GM18502 (cell line): ENCODE measurements at regions not wholly inside any gene's neighbourhood (a gene's known extent, or its start where the extent isn't known, plus 50 kb on each side); places are given as distances from the start of the nearest gene placed in this dataset.
"Not testable (repeated sequence)": the region's sequence is repeated elsewhere in the genome, so short reads cannot be mapped to it uniquely, and the experiment has no call there.

Source experiments
- ATAC-seq: cut with Tn5 transposase; IDR thresholded peaks from one replicate; pipeline ENCODE4 v1.9.1; 2021; ENCODE audit warnings: mild to moderate bottlenecking; ENCODE audit not compliant: unreplicated experiment, poor library complexity

DNA sequence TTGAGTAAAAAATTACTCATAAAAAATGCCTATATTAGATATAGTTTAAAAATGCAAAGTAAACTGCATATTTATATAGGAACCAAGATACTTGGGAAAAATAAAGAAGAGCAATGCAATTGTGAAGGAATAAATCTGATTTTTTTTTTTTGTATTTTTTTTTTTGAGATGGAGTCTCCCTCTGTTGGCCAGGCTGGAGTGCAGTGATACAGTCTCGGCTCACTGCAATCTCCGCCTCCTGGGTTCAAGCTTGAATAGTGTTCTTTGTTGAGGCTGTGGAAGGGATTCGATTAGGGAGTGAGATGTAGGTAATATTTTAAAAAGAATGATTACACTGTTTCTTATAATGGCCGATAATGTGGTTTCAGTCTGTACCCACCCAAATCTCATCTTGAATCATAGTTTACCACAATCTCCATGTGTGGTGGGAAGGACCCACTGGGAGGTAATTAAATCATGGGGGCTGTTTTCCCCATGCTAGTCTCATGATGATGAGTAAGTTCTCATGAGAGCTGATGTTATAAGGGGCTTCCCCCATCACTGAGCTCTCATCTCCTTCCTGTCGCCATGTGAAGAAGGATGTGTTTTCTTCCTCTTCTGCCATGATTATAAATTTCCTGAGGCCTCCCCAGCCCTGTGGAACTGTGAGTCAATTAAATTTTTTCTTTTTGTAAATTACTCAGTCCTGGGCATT is 1765.9 kb downstream of the PLA2G4A start:
- no peak for ATAC-seq

DNA sequence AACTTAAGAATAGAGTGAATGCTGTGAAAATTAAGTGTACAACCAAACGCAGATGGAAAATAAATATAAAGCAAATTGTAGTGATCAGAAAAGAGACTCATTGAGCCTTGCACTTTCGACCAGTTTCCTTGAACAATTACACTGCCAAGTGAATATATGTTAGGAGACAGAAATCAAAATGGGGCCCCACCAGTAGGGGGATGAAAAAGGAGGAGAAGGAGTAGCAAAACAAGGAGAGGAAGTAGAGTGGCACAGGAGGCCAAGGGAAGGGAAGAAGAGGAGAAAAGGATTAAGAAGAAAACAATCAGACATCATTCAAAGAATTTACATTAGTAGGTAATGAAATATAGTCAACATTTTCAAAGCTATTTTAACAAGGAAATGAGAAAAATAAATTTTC is 1770.6 kb downstream of the PLA2G4A start:
- no peak for ATAC-seq

DNA sequence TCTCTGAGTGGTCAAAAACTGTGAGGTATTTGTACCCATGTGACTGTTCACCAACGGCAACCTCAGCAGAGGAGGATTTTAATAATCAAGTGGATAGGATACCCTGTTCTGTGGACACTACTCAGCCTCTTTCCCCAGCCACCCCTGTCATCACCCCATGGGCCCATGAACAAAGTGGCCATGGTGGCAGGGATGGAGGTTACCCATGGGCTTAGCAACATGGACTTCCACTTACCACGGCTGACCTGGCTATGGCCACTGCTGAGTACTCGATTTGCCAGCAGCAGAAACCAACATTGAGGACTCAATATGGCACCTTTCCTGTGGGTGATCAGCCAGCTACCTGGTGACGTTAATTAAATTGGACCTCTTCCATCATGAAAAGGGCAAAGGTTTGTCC is 1782.7 kb downstream of the PLA2G4A start:
- no peak for ATAC-seq

DNA sequence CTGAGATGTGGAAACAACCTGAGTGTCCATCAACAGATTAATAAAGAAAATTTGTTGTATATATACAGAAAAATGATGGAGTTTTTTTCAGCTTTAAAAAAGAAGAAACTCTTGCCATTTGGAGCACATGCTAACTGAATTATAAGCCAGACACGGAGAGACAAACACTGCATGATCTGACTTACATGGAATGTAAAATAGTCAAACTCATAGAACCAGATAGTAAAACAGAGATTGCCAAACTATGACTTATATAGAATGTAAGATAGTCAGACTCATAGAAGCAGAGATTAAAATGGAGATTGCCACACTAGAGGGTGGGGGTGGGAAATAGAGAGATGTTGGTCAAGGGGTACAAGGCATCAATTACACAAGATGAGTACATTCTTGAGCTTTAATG is 1786.6 kb downstream of the PLA2G4A start:
- ATAC-seq: no peak

DNA sequence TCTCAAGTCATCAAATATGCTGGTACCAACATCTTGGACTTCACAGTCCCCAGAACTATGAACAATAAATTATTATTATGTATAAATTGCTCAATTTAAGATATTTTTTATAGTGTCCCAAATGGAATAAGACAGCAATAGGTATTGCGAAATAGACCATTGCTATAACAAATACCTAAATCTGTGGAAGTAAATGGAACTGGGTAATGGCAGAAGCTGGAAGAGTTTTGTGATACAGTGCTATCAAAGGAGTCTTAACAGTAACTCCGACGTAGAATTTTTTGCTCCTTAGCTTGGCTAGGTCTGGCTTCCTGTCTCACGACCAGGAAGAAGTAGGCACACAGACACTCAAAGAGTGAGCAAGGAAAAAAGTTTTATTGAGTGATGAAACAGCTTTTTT is 1791.5 kb downstream of the PLA2G4A start:
- ATAC-seq: no peak

DNA sequence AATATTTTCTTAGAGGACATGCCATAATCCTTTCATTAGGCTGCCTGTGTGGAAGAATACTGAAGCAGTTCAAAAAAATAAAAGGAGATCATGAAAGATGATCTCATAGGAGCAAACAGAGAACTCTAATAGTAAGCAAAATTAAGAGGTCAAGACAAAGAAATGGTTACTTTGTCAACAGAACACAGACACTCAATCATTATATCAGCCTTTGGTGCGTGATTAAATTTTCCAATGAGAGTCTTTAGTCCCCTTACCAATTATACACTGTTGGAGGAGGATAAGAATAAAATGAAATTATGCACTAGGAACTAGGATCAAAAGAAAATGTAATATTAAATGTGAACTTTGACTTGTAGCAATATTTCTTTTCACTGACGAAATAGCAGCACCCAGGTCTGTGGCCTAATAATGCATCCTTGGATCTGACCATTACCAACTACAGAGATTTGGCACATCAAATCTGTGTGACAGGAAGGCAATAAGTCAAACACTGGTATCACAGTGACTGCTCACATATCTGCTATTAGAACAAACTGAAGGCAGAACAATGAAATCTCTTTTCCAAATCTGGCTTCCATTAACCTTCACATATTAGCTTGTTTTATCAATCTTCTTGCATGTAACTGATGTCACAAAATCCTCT is 1812.9 kb downstream of the PLA2G4A start:
- no peak for ATAC-seq

DNA sequence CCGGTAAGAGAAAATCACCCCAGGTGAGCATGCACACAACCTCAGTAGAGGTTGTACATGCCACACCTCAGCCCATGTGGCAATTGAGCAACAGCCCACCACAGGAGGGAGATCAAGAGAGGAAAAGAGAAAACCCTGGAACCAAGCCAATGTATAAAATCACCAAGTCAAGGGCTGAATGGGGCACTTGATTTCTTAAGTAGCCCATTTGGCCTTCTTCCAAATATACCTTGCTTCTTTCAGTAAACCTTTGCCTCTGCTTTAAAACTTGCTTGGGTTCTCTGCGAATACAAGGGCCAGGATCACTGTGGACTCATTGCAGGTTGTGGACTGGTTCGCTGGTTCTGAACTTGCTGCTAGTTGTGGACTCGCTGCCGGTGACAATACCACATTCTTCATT is 1814.0 kb downstream of the PLA2G4A start:
- no peak for ATAC-seq

DNA sequence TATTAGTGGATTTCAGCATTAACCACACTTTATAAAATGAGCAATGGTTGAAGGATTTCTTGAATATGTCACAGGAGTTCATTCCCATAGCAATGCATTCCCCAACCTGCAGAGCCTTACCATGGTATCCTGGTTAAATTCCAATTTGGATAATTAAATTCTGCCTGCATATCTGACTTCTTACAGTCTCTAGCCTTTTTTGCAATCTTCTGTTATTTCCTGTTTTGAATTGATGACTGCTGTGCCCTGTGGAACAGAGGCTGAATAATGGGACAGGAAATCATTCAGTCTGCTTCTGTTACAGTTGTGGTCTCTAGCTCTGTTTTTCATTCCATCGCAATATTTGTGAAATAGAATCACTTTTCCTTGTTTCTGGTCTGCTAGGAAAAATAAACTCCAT is 1823.9 kb downstream of the PLA2G4A start:
- no peak for ATAC-seq

DNA sequence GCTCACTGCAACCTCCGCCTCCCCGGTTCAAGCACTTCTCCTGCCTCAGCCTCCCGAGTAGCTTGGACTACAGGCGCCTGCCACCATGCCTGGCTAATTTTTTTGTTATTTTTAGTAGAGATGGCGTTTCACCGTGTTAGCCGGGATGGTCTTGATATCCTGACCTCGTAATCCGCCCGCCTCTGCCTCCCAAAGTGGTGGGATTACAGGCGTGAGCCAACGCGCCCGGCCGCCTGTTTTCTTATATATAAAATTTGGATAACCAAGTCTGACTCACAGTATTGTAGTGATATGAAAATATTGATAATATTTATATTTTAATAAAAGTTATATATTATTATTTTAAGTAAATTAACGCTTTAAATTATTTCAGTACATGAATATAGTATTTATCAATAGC is 1821.7 kb downstream of the BRINP3 start:
- not testable (repeated sequence) for ATAC-seq

DNA sequence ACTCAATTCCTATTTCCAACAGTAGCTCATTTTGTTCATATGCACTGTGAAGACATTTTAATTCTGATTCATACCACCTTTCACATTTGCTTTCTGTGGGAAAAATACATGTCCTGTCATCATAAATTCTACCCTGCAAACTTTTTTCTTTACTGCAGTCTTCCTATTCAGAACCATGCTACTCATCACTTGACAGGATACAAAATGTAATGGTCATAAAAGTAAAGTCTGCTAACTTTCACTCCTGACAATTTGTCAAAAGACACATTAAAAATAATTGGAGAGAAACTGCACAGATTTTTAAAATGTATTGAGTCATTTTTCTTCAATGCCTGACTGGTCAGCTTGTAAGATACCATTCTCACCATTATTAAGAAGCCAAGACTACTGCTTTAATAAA is 1817.1 kb downstream of the BRINP3 start:
- ATAC-seq: no peak

DNA sequence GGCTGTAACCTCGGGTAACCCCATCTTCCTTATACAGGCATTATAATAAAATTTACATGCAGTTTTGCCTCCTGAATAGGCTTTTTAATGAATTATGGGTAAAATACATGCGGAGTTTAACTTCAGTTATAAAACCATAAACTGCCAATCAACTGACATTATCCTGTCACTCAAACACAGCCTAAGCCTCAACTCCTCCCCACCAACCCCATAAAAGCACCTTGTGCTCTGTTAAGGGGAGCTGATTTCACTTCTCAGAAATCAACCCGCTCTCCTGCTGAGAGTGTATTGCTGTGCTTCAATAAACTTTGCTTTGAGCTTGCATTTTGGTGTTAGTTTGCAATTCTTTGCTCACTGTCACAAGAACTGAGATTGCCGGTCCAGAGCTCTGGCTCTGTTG is 1812.2 kb downstream of the BRINP3 start:
- ATAC-seq: no peak

DNA sequence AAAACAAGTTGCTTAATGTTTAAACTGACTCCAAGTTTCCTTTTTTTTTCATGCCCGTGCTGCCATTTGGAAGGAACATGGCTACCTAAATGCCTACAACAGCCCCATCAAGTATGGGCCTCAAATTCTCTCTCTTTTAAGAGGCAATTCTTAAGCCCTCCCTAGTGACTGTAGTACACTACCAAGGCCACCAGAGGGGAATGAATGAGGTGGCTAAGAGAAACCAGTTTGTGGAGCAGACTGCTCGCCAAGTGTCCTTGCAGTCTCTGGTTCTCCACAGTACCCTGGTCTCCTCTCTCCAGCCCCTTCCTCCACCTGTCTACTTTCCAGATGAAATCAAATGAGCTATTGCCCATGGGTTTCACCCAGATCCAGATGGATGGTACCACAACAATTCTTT is 1809.6 kb downstream of the BRINP3 start:
- ATAC-seq: no peak

DNA sequence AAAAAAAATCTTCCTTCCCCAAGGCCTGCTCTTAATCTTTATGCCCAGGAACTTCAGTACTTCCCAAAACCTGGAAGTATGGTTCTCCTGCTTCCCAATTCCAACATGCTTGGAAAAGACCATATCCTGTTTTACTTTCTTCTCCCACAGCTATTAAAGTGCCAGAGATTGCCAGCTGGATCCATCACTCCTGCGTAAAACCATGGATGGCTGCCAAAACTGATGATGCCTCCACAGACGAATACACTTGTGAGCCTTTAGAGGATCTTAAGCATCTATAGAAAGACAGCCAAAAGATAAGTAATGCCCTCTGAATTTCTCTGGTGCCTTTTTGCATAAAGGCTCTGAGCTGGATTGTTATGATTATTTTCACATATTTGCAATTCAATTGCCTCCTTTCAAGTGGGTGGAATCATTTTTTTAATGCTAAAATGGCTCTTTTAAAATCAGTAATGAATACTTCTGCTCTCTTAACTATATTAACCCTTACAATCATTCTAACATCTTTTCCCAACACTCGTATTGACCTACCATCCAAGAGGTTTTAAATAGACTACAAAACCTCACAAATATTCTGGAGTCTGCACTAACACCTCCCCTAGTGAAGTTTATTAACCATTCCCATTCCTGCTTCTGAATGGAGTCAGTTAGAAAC is 1807.8 kb downstream of the BRINP3 start:
- no peak for ATAC-seq

DNA sequence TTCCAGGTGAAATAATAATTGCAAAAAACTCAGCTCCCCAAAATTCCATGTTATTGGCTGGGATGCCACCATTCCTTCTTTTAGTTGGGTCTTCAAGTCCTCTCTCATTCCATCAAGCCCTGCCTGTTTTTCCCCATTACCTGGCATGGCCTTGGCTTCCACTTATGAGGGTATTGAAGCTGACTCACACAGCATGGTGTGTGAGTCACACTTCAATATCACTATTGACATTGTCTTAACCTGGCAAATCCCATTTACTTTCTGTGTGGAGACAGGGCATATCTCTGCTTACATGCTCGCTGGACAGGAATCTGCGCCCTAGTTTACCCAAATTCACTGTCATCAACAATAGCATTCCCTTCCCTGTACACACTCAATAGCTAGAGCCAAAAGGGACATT is 1806.8 kb downstream of the BRINP3 start:
- no peak for ATAC-seq

DNA sequence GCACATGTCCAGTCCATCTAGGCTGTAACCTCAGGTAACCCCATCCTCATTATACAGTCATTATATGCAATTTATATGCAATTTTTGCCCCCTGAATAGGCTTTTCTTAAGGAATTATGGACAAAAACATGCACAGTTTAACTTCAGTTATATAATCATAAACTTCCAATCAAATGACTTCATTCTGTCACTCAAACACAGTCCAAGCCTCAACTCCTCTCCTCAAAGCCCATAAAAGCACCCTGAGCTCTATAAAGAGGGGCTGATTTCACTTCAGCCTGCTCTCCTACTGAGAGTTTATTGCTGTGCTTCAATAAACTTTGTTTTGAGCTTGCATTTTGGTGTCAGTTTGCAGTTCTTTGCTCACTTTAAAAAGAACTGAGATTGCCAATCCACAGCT is 1805.5 kb downstream of the BRINP3 start:
- ATAC-seq: no peak

DNA sequence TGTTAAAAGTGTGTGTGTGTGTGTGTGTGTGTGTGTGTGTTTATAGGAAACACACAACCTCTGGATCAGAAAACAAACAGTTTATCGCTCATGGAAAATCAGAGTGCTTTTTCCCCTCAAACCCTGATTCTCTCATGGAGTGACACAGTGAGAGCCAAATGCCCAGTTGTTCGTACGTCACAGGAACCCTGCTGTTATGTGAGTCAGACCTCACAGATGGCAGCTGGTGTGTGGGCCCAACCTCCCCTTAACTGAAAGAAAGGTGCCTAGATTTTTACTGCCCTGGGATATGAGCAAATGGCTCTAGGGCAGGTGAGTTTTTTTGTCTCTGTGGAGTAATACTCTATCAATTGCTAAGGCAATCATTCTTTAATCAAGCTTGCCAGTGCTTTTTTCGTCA is 1788.1 kb downstream of the BRINP3 start:
- ATAC-seq: no peak

DNA sequence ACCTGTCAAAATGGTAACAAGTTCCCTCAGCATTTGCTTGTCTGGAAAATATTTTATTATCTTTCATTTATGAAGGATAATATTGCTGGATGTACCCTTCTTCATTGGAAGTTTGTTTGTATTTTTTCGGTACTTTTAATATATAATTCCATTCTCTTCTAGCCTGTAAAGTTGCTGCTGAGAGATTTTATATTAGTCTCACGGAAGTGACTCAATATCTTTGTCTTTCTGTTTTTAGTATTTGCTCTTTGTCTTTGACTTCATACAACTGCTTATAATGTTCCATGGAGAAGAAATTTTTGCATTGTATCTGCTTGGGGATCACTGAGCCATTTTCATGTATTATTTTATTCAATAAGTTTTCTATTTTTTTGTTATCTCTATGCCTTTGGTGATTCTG is 1777.5 kb downstream of the BRINP3 start:
- no peak for ATAC-seq

DNA sequence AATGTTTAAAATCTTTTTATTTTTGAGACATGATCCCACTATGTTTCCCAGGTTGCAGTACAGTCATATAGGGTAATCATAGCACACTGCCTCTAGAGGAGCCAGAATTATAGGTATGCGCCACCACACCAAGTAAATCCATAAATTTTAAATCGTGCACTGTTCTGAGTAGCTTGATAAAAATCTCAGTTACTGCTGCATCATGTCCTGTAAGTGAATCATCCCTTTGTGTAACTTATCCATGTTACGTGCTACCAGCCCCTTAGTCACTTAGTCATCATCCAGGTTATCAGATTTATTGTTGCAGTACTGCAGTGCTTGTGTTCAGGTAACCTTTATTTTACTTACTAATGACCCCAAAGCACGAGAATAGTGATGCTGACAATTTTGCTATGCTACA is 1770.9 kb downstream of the BRINP3 start:
- no peak for ATAC-seq

DNA sequence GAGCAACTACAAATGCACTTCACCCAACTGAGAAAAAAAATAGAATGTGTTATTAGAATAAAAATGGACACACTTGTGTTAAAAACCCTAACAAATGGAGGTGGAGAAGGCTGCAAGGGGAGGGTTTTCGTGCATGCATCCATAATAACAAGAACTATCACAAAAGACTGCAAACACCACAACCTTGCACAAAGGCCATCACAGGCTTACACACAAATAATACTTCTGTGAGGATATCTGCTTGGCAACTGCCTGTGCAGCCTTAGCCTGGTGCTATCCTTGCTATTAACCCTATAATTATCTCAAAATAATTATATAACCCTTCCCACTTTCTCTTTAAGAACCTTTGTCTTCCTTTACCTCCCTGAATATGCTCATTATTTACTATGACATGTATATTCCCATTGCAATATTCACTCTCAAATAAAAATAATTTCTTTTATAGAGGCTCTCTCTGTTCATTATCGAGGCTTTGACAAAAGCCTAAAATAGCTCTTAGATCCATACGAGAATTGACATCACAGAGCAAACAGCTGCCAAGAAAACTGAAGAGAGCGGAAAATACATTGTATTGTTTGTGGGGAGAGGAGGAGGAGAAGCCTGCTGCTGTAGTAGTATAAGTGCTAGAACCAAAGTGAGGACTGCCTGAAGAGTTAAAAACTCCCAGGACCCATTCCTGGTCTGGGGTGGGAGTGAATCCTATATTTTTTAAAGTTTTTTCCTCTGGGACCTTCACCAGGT is 1768.7 kb downstream of the BRINP3 start:
- no peak for ATAC-seq

DNA sequence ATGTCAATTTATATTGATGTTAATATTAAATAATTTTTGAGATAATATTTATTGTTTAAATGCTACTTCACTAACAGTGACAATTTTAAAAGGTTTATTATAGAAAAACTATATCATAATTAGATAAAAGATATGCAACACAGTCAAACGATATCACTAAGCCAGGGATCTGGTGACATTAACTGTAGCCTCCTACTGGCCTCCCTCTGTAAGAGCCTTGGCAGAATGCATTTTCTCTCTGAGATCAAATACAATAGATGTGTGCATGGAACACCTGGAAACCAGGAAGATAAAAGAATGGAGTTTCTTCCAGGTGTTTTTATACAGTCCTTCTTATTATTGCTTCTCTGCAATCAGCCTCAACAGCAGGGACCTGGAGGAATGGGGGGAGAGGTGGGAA is 1762.1 kb downstream of the BRINP3 start:
- no peak for ATAC-seq

DNA sequence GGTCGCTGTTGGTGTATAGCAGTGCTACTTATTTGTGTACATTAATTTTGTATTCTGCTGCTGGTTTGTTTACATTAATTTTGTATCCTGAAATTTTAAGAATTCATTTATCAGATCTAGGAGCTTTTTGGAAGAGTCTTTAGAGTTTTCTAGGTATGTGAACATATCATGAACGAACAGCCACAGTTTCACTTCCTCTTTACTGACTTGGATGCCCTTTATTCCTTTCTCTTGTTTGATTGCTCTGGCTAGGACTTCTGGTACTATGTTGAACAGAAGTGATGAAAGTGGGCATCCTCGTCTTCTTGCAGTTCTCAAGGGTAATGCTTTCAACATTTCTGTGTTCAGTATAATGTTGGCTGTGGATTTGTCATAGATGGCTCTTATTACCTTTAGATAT is 1757.9 kb downstream of the BRINP3 start:
- ATAC-seq: no peak
